ENCODE measurements at regions not wholly inside any gene's neighbourhood (a gene's known extent, or its start where the extent isn't known, plus 50 kb on each side); places are given as distances from the start of the nearest gene placed in this dataset.

- no peak for TF ChIP-seq CTCF (IDR thresholded peaks at IDR 0.05)
- no peak for TF ChIP-seq POLR2A (IDR thresholded peaks at IDR 0.05)
These were observed 413.2 kb downstream of the ACTL7B start for GRCh38 chr9:108442627-108443018.
